HTR-8/SVneo (cell line): ENCODE measurements at regions not wholly inside any gene's neighbourhood (a gene's known extent, or its start where the extent isn't known, plus 50 kb on each side); places are given as distances from the start of the nearest gene placed in this dataset.
A peak's percentile ranks its signal among the peaks of the same experiment; 100 is the strongest.
"Not testable (repeated sequence)": the region's sequence is repeated elsewhere in the genome, so short reads cannot be mapped to it uniquely, and the experiment has no call there.

Experiments used
- DNase-seq: peaks from one replicate; pipeline ENCODE4 v3.0.0; 2011; ENCODE audit warnings: low spot score, mixed read lengths; ENCODE audit not compliant: insufficient read length
- FAIRE-seq: peaks from 2 replicates; lab custom pipeline; 2011; peaks lifted over from hg19 to GRCh38; lab: Jason Lieb, UNC

DNA sequence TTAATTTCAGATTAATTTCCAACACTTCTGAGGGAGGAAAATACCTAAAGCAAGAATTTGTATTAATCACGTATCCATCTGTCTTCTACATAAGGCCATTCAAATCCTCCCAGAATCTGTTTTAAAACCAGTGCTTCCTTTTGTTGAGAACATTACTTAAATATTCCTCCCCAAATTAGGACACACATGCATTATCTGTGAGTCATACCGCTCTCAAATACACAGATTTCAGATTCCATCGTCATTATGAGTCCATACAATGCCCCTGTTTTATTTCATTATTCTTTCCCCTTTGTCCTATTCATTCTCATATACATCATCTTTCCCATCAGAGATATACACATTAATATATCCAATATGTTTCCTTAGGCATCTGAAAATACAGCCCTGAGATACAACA is 57.3 kb upstream of the PRSS12 start:
- no peak for FAIRE-seq
- no peak for DNase-seq

DNA sequence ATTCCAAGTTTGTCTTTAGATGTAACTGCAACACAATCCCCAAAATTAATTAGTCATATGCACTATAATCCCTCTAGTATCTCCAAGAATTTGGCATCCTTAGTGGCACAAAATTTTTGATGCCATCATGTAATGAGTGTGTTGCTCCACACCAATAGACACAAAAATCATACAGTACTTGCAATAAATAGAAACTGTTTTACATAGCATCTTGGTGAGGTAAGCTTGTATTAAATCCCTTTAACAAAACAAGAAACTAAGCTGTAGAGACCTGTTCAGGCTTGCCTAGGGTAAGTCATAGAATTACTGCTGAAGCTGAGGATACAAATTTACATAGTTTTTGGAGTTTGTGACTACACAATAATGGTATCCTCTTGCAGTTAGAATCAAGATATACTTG is 64.5 kb upstream of the PRSS12 start:
- FAIRE-seq: no peak
- DNase-seq: peak; percentile 33

DNA sequence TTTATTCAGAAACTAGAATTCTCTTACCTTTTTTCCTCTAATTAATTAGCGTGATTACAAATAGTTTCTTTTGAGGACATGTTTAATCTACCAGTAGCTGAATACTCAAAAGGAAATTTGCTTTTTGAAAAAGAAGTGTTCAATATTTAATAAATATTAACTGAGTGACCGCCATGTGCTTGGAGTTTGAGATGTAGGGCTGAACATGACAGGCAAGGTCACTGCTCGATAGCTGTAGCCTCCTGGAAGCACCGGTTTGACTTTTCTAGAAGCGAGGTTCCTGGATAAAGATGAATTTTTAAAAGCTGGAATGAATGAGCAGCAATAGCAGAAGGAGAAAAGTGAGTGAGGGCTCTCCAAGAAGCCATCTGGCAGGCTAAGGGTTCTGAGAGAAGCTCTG is 65.0 kb upstream of the PRSS12 start:
- FAIRE-seq, DNase-seq: not testable (repeated sequence)

DNA sequence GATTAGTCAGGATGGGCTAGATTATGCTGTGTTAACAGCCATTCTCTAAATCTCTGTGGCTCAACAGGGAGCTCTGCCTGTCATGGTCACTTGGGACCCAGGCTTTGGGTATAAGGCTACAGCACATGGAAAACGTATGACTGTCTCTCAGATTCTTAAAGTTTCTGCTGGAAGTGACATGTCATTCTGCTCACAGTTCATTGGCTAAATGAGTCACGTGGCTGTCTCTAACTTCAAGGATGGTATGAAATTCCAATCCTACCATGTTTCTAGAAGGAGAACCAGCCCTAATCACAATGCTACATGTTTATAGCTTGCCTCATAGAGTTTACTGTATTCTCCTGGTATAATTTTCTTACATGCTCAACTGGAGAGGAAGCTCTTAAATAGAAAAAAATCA is 65.6 kb upstream of the PRSS12 start:
- DNase-seq, FAIRE-seq: not testable (repeated sequence)

DNA sequence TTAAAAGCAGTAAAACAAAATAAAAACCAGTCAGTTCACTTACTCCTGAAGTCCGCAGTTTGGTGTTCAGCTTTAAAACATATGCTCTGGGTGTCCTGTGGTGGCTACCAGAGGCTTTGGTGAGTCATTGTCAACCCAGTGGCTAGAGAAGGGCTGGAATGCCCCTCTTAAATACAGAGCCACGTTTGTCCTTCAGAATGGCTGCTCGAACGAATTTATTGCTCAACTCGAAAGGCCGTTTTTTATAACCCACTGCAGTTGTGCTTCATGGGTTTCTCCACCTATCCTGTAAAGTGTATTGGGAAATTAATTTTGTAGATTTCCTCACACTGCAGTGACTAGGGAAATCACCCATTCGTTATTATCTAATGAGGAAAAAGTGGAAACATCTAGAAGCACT is 66.8 kb upstream of the PRSS12 start:
- not testable (repeated sequence) for DNase-seq, FAIRE-seq

DNA sequence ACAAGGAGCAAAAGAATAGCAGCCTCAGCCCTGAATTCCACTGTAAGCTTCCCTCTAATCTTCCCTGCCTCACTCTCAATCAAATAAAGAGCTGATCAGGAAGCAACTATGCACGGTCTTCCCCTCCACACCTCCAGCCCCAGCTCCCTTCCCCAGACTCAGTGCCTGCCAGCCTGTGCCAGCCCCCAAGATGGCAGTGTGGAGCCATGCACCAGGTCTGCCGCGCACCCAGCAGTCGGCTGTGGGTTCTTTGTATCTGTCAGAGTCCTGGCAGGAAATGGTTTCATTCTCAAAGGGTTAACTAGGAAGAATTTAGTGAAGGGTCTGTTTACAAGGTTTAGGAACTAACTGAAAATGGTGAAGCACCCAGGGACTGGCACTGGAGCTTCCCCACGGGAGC is 71.3 kb upstream of the PRSS12 start:
- not testable (repeated sequence) for DNase-seq

DNA sequence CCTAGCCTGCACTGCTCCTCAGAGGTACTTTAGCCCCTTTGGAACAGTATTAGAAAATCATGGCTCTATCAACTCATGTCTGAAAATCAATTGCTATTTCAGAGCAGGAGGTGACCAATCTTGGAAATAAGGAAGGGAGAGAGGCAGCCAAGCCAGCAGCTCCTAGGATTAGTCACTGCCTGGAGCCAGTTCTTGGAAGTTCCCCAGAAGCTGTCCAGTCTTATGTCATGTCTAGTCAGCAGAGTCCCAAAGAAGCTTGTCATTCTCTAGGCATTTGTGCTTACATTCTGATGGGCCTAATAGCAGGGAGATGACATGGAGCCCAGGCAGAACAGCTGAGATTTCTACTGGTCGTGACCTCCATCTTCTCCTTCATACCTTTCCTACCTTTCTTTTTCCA is 76.1 kb upstream of the PRSS12 start:
- DNase-seq, FAIRE-seq: not testable (repeated sequence)

More for the DNA sequence above, 71.3 kb upstream of the PRSS12 start:
- FAIRE-seq: not testable (repeated sequence)

DNA sequence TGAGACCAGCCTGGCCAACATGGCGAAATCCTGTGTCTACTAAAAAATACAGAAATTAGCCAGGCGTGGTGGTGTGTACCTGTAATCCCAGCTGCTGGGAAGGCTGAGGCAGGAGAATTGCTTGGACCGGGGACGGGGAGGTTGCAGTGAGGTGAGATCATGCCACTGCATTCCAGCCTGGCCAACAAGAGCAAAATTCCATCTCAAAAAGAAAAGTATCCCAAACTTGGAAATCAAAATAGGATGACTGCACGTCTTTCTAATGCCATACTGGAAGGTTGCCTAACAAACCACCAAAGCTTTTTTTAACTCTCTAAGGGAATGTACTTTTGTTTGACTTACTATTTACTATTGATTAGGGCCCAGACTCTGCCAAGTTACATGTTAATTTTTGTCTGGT is 79.6 kb upstream of the PRSS12 start:
- DNase-seq, FAIRE-seq: not testable (repeated sequence)

DNA sequence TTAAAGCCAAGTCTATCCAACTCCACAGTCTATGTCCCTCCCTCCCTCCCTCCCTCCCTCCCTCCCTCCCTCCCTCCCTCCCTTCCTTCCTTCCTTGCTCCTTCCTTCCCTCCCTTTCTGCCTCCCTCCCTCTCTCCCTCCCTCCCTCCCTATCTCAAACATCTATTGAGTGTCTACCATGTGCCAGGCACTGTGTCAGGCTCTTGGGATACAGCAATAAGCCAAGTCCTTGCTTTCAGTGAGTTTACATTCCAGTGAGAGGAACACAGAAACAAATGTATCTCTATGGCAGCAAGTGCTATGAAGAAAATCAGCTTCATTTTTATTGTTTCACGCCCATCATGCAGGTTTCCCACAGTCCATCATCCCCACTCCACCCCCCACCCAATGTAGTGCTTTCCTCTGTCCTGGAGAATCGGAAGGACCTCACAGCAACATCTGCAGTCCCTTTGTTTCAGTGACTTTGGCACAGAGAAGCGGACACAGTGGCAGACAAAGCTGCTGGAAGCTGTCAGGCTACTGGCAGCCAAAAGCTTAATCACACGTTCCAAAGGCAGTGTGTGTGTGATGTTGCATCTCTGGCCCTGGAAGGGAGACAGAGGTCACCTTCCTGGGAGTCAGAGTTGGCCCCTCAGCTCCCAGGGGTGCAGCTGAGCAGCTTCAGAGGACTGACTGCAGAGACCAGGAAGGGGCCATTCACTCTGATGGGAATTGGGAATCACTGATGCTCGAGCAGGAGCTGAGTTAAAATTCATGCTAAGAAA is 81.0 kb upstream of the PRSS12 start:
- FAIRE-seq, DNase-seq: not testable (repeated sequence)

DNA sequence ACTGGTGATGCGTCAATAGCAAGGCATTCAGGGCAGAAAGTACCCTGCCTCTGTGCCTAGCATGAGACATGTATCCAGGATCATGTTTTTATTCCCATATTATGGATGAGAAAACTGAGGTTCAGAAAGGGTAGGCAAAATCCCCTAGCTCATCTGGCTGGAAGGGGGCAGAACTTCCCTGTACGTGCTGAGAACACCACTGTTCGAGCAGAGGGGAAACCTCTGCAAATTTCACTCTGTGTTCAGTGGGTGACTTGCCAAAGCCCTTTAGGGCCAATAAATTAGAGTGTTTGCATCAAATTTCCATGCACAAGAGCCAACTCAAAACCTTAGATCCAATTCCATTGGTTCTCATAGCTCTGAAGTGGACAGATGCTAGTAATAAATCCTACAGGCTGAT is 82.6 kb upstream of the PRSS12 start:
- not testable (repeated sequence) for FAIRE-seq

DNA sequence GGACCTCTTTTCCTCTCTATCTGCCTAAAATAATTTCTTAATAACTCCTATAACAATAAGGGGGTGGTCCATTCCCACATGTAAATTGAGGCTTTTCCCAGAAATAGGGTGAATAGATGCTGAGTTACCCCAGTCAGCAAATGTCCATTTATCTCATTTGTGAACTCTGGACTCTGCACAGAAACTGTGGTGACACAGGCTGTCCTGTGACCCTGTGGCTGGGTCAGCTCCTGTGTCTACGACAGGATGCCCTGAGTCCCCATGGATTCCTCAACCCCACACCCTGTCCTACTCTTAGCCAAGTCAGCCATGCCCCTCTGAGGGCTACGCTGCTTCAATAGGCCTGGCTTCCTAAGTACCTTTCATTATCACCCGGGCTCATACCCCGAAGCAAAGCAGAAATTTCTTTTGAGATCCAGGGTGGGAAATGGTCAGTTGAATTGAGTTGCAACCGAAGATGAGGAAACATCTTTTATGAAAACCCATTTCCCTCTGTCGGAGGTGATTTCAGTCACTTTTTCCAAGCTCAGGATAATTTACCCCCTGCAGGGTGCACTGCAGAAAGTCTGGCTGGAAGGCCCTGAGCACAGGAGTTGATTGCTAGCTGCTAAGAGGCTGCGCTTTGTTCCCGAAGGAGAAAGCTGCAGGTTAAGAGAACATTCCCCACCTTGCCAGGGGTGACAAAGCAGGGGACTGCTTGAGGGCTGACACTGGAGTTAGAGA is 89.5 kb upstream of the PRSS12 start:
- not testable (repeated sequence) for FAIRE-seq, DNase-seq

More for the DNA sequence above, 82.6 kb upstream of the PRSS12 start:
- DNase-seq: not testable (repeated sequence)

DNA sequence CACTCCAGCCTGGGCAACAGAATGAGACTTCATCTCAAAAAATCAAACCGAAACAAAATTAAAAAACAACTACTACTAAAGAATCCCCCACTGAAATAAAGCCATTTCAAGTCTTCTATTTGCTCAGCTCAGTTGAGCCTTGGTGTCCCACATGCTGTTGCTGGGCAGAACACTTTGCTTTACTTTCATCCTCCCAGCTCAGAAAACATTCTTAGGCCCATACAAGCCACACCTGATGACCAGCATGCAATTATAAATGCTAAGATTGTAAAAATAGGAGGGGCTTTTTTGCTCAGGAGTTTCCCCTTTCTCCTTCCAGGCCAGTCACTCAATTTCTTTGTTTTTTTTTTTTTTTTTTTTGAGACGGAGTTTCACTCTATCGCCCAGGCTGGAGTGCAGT is 94.6 kb upstream of the PRSS12 start:
- DNase-seq, FAIRE-seq: not testable (repeated sequence)

DNA sequence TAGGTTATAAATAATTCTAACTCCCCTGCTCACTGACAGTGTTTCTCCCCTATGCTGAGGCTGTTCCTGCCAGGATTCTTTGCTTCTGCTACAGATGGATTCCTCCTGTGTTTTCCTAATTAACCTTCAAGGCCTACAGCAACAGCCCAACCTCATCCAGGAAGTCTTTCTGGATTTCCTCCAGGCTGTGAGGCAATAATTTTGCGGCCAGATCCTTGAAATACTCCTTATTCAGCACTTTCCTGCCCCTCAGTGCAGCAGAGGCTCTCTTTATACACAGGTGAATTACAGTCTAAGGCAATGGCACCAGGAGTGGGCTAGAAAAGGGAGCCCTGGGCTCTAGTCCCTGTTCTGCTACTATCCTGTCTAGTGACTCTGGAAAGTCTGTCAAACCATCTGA is 102.1 kb upstream of the PRSS12 start:
- FAIRE-seq, DNase-seq: not testable (repeated sequence)

DNA sequence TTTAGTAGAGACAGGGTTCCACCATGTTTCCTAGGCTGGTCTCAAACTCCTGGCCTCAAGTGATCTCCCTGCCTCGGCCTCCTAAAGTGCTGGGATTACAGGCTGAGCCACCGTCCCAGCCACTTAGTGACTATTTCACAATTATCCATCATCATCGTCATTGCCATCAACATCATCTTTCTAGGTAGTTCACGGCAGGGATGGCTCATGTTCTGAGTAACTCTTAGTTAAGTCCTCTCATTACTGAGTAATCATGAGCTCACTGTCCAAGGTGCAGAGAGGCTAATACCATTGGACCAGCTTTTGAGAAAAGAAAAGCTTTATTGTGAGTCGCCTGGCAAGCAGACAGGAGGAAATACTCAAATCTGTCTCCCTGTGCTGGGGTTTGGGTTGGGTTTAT is 108.6 kb upstream of the PRSS12 start:
- DNase-seq, FAIRE-seq: not testable (repeated sequence)

DNA sequence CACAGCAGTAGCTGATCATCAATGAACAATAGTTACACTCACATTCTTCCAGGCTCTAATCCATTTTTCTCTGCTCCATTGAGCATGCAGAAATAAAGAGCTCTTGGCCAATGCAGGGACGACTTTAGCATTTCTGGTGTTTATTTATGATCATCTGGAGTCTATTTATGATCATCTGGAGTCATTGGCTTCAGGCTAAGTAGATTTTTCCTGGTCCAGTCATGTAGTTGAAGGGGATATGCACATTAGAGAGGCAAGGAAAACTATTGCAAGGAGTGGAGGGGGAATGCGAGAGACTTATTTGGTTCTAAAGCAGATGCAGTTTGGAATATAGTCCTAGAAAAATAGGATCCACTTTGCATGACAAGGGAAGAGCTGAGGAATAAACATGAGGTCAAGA is 113.0 kb upstream of the PRSS12 start:
- DNase-seq, FAIRE-seq: not testable (repeated sequence)

DNA sequence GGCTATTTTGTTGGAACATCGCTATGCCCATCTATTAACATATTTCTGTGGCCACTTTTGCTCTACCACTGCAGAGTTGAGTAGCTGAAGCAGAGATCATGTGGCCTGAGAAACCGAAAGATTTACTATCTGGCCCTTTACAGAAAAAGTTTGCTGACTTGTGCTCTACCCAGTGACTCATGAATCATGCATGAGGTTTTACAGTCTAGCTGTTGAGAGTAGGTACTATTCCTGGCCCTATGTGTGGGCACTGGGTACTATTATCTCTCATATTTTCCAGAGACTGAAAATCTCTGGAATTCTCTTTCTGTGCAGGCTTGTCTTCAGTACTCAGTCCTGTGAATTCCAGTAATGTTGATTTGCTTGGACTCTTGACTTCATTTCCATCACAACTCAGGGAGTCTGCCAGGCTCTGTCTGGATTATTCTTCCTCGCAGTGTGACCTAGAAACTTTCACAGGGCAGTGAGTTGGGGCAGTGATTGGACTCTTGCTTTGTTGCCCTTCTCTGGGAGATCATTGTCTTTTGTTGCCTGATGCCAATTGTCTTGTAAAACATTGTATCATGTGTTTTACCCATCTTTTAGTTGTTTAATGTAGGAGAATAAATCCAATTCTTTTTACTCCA is 121.3 kb upstream of the PRSS12 start:
- peak; percentile 80 for FAIRE-seq
- DNase-seq: peak; percentile 0

DNA sequence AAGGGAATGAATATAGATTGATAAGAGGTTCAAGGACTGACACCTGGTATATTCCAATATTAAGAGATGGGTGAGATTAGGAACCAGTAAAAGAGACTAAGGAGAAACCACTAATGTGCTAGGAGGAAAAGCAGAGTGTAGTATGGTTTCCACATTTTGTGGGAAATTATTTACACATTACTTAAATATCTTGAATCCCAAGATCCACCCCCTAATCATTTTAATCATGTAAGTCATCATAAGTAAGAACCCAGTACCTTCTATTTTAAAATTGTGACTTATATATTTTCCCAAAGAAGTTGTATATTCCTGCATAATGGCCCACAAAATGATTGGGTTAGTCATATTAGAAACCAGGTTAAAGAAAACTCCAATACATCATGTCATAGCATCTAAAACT is 122.0 kb upstream of the PRSS12 start:
- DNase-seq, FAIRE-seq: not testable (repeated sequence)

DNA sequence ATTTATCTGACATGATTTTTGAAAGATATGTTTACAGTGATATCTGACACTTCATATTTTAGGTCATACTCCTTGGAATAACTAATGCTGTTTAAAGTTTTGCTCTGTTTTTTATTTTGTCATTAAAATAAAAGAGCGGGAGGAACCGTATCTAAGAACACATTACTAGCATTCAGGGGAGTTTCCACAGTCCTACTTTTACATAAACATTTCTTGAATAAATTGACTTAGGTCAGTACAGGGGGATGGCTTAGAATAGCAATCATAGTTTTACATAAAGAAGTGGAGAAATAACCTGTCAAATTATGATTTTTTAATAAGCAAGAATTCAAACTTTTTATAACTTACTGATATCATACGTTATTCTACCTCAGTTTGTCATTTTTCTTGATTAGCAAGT is 123.1 kb upstream of the PRSS12 start:
- FAIRE-seq, DNase-seq: not testable (repeated sequence)

DNA sequence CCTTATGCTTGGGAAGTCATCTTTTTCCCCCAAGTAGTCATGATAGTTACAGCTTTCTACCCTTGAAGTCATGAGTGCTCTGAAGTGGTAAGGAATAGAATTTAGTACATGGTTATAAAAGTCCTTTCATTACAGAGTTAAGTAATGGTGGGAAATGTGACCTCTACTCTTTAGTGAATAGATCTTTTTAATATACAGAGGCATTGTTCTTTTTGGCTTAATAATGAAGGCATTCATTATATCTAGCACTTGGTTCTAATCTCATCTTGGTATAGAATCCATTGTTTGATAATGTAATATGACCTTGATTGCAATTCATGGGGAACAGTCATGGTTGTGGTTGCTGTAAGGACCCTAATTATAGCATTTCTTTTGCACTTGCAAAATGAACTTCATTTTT is 125.0 kb upstream of the PRSS12 start:
- peak; percentile 68 for FAIRE-seq
- not testable (repeated sequence) for DNase-seq

DNA sequence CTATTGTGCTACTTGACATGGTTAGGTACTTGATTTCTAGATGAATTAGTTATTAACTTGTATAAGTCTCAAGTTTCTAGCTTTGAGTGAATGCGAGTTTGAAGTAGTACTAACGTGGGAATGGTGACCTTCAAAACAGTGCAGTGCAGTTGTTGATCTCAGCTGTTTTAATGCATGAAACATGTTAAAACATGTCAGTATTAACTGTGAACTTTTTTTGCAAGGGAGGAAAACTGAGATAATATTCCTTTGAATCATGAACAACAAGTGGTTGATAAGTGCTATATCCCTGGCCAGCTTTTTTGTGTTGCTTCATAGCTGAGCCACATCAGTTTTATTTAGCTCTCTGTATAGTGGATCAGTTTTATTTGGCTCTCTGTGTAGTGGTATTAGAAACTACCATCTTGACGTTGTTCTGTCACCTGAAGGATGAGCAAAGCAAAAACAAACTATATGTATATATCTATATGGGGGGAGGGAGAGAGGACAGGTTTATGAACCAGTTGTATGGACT is 133.1 kb upstream of the PRSS12 start:
- not testable (repeated sequence) for DNase-seq
- peak; percentile 81 for FAIRE-seq
